Stomach (tissue), 4 donors: ENCODE measurements at regions not wholly inside any gene's neighbourhood (a gene's known extent, or its start where the extent isn't known, plus 50 kb on each side); places are given as distances from the start of the nearest gene placed in this dataset.

Experiments
- CTCF ChIP-seq, 7 experiments: fragments of 450-650 bp in 4 of 7; fragments of 200-600 bp in 3 of 7; sonication (generic) in 3 of 7; IDR thresholded peaks; one replicate each; pipeline ENCODE4 v1.5.1; 2016 to 2019; ENCODE audit warnings: antibody characterized with exemption in 7 of 7, control low read depth in 2 of 7, mild to moderate bottlenecking in 1 of 7
- EP300 ChIP-seq: sonication (generic); formaldehyde crosslinking; IDR thresholded peaks from one replicate; pipeline ENCODE4 v1.6.1; 2017; ENCODE audit warnings: antibody characterized with exemption
- POLR2A ChIP-seq, 4 donors: fragments of 450-650 bp; IDR thresholded peaks; one replicate each; pipeline ENCODE4 v1.6.1; 2016; ENCODE audit warnings: antibody characterized with exemption in 4 of 4, control low read depth in 2 of 4, mild to moderate bottlenecking in 1 of 4, moderate library complexity in 1 of 4
- POLR2AphosphoS5 ChIP-seq, 3 donors: sonication (generic); formaldehyde crosslinking; IDR thresholded peaks; one replicate each; pipeline ENCODE4 v1.6.1; 2016; ENCODE audit warnings: antibody characterized with exemption in 3 of 3

- TF ChIP-seq CTCF (IDR thresholded peaks at IDR 0.05): no peak
- no peak for TF ChIP-seq EP300
- no peak for TF ChIP-seq POLR2AphosphoS5 (IDR thresholded peaks at IDR 0.05)
- TF ChIP-seq POLR2A (IDR thresholded peaks at IDR 0.05): no peak
Measured at GRCh38 chr6:154887051-154887450, 108.1 kb upstream of the TIAM2 start.
